ENCODE measurements at regions not wholly inside any gene's neighbourhood (a gene's known extent, or its start where the extent isn't known, plus 50 kb on each side); places are given as distances from the start of the nearest gene placed in this dataset.
"Not testable (repeated sequence)": the region's sequence is repeated elsewhere in the genome, so short reads cannot be mapped to it uniquely, and the experiment has no call there.

- DNase-seq (ENCODE audit: low spot score) (no peak), ATAC-seq (ENCODE audit: low read depth) (no peak)
- Histone ChIP-seq H3K9me3 (ENCODE audit: severe bottlenecking) (no peaks in the 10 kb centered on the region), H3K36me3 (ENCODE audit: low read depth) (no peaks in the 10 kb centered on the region), H3K27me3 (ENCODE audit: insufficient read depth, poor library complexity, severe bottlenecking) (no peaks in the 10 kb centered on the region), H3K27ac (ENCODE audit: poor library complexity, severe bottlenecking) (no peak overlapping the region), H3K4me3 (ENCODE audit: severe bottlenecking) (no peak overlapping the region), H3K4me1 (ENCODE audit: insufficient read depth, poor library complexity, severe bottlenecking) (no peaks in the 10 kb centered on the region)
- TF ChIP-seq CTCF (IDR thresholded peaks at IDR 0.05; ENCODE audit: poor library complexity, severe bottlenecking), result no peak
Observed at GRCh38 chr13:86918682-86919081, 752.5 kb upstream of the SLITRK5 start.

GRCh38 chr13:86920961-86921360 lies 750.2 kb upstream of the SLITRK5 start:
- no peak for TF ChIP-seq CTCF (IDR thresholded peaks at IDR 0.05; ENCODE audit: poor library complexity, severe bottlenecking)
- Histone ChIP-seq H3K36me3 (ENCODE audit: low read depth) (no peaks in the 10 kb centered on the region), H3K27me3 (ENCODE audit: insufficient read depth, poor library complexity, severe bottlenecking) (no peaks in the 10 kb centered on the region), H3K9me3 (ENCODE audit: severe bottlenecking) (no peaks in the 10 kb centered on the region), H3K4me3 (ENCODE audit: severe bottlenecking) (no peak overlapping the region), H3K27ac (ENCODE audit: poor library complexity, severe bottlenecking) (no peak overlapping the region), H3K4me1 (ENCODE audit: insufficient read depth, poor library complexity, severe bottlenecking) (no peaks in the 10 kb centered on the region)
- ATAC-seq (ENCODE audit: low read depth), result no peak
- DNase-seq (ENCODE audit: low spot score), result no peak

- ATAC-seq (ENCODE audit: low read depth) (no peak), DNase-seq (ENCODE audit: low spot score) (no peak)
- no peaks in the 10 kb centered on the region for H3K27me3 ChIP-seq (ENCODE audit: insufficient read depth, poor library complexity, severe bottlenecking)
- H3K4me1 ChIP-seq (ENCODE audit: insufficient read depth, poor library complexity, severe bottlenecking), result no peaks in the 10 kb centered on the region
- H3K9me3 ChIP-seq (ENCODE audit: severe bottlenecking), result no peaks in the 10 kb centered on the region
- no peak for TF ChIP-seq CTCF (IDR thresholded peaks at IDR 0.05; ENCODE audit: poor library complexity, severe bottlenecking)
- H3K4me3 ChIP-seq (ENCODE audit: severe bottlenecking), result no peak overlapping the region
- no peaks in the 10 kb centered on the region for H3K36me3 ChIP-seq (ENCODE audit: low read depth)
- no peak overlapping the region for H3K27ac ChIP-seq (ENCODE audit: poor library complexity, severe bottlenecking)
Observed at GRCh38 chr13:86922936-86923335, 748.2 kb upstream of the SLITRK5 start.

- H3K4me3 ChIP-seq (ENCODE audit: severe bottlenecking); DNase-seq (ENCODE audit: low spot score); ATAC-seq (ENCODE audit: low read depth); H3K9me3 ChIP-seq (ENCODE audit: severe bottlenecking); H3K4me1 ChIP-seq (ENCODE audit: insufficient read depth, poor library complexity, severe bottlenecking); H3K27me3 ChIP-seq (ENCODE audit: insufficient read depth, poor library complexity, severe bottlenecking); H3K36me3 ChIP-seq (ENCODE audit: low read depth); H3K27ac ChIP-seq (ENCODE audit: poor library complexity, severe bottlenecking): not testable (repeated sequence)
Observed at GRCh38 chr13:86926916-86927315, 744.3 kb upstream of the SLITRK5 start.

- no peak for DNase-seq (ENCODE audit: low spot score)
- no peaks in the 10 kb centered on the region for H3K27me3 ChIP-seq (ENCODE audit: insufficient read depth, poor library complexity, severe bottlenecking)
- no peak overlapping the region for H3K4me3 ChIP-seq (ENCODE audit: severe bottlenecking)
- no peak overlapping the region for H3K27ac ChIP-seq (ENCODE audit: poor library complexity, severe bottlenecking)
- H3K36me3 ChIP-seq (ENCODE audit: low read depth), result no peaks in the 10 kb centered on the region
- ATAC-seq (ENCODE audit: low read depth), result no peak
- no peak for TF ChIP-seq CTCF (IDR thresholded peaks at IDR 0.05; ENCODE audit: poor library complexity, severe bottlenecking)
- H3K9me3 ChIP-seq (ENCODE audit: severe bottlenecking), result no peaks in the 10 kb centered on the region
- no peaks in the 10 kb centered on the region for H3K4me1 ChIP-seq (ENCODE audit: insufficient read depth, poor library complexity, severe bottlenecking)
Observed at GRCh38 chr13:86932776-86933334, 738.3 kb upstream of the SLITRK5 start.
